GM19043 (cell line): ENCODE measurements at regions not wholly inside any gene's neighbourhood (a gene's known extent, or its start where the extent isn't known, plus 50 kb on each side); places are given as distances from the start of the nearest gene placed in this dataset.

Source experiments
- ATAC-seq: cut with Tn5 transposase; IDR thresholded peaks from one replicate; pipeline ENCODE4 v1.9.1; 2021; ENCODE audit warnings: low read depth; ENCODE audit not compliant: unreplicated experiment

GRCh38 chr6:2387445-2387844, 142.0 kb upstream of the GMDS start:
- no peak for ATAC-seq

GRCh38 chr6:2385471-2385983, 140.1 kb upstream of the GMDS start:
- no peak for ATAC-seq

- ATAC-seq = no peak
These were observed 139.1 kb upstream of the GMDS start for GRCh38 chr6:2384528-2384927.

GRCh38 chr6:2381872-2382661, 136.7 kb upstream of the GMDS start:
- no peak for ATAC-seq

DNA sequence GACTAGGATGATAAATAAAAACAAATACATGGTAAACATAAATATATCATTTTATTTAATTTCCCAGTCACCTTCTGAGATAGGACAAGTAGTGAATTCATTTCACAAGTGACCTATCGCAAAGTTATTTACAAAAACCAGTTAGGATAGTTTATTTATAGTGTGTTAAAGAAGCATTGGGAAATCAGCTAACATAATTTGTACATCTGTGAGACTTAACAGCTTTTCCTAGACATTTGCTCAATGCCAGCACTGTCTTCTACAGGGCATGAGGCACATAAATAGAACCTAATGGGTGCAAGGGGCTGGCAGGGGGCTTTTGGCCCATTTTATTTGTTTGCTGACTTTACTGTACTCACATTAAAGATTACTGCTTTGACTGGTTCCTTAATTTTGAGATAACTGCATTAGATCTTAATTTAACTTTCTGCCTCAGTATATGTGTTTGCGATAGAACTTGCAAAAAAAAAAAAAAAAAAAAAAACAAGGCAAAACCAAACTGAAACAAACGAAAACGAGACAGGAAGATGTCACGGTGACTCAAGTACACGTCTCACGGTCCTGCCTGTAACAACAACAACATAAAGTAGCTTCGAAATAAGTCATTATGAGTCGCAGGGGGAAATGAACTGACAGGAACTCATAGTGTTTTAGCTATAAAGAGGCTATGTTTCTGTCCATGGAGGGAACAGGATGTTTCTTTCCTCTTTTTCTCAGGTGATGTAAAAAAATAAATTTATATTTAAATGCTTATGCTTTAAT, 133.7 kb upstream of the GMDS start:
- no peak for ATAC-seq

DNA sequence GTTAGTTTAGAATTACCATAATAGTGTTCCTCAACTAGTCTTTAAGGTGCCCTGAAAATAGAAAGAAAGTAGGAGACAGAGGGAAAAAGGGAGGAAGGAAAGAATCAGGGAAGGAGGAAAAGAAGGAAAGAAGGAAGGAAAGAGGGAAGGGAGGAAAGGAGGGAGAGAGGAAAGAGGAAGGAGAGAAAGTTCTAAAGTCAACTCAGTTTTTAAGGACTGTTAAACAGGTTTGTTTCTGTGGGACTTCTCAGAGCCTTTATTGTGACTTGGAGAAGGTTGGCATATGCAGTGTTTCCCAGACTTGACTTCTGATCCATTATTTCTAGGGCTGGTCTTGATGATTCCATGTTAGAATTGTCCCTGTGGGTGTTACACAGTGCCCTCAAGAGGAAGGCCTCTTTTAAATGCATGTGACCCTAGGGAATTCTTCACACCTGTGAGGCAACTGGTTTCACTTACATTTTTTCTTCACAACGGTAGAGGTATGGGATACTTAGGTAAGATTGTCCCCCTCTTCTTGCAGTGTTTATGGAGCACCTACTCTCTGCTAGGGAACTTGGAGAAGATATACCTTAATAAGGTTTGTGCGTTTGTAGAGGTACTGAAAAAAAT, 132.7 kb upstream of the GMDS start:
- no peak for ATAC-seq

- ATAC-seq = no peak
These were observed 131.3 kb upstream of the GMDS start for GRCh38 chr6:2376429-2377355.

GRCh38 chr6:2375443-2375842, 130.0 kb upstream of the GMDS start:
- ATAC-seq = no peak

GRCh38 chr6:2369606-2370005, 124.2 kb upstream of the GMDS start:
- ATAC-seq = no peak

- no peak for ATAC-seq
These were observed 117.8 kb upstream of the GMDS start for GRCh38 chr6:2363211-2363610.

- no peak for ATAC-seq
These were observed 115.8 kb upstream of the GMDS start for GRCh38 chr6:2361195-2361594.

- ATAC-seq = no peak
These were observed 115.3 kb upstream of the GMDS start for GRCh38 chr6:2360716-2361115.

DNA sequence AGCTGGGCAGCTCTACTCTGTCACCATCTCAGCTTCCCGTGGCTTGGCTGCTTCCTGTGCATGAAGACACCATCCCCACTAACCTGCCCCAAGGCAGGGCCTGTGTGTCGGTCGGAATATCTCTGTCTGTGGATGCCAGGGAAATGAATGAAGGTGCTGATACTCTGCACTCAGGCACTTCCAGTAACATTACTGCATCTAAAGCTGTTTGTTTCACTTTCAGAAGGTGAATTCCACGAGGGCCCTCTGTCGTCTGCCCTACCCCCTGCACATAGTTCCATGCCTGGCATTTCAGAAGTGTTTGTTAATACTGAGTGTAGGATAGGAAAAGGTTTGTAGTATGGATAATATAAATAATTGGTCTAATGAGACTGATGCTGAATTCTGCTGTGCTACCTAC, 114.7 kb upstream of the GMDS start:
- no peak for ATAC-seq

- ATAC-seq = no peak
These were observed 109.7 kb upstream of the GMDS start for GRCh38 chr6:2355150-2355549.

- ATAC-seq = no peak
These were observed 108.7 kb upstream of the GMDS start for GRCh38 chr6:2354138-2354491.

GRCh38 chr6:2353412-2354137, 108.2 kb upstream of the GMDS start:
- ATAC-seq = no peak

DNA sequence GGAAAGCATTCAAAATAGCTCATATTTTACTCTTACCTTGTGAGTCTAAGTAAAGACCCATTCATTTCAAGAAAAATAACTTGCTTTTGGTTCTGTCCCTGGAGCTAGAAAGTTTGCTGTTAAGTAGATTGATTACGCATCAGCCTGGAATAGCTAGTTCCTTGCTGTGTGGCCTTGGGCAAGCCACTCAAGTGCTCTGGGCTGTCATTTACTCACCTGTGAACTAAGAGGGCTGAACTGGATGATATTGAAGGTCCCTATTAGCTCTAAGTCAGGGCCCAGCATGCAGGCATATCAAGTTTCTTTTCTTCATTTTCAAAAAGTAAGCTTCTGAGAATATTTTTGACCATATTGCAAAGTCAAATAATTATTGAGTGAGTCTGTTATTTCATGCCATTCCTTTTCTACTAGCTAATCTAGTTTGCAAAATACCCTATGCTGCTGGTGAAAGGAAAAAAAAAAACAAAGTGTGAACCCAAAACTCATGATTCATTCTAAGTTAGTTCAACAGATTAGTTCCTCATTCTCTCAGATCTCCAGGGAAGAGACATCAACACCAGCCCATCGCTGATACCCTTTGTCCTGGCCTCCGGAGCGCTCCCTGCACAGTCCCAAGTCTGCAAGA, 106.5 kb upstream of the GMDS start:
- ATAC-seq = no peak

- no peak for ATAC-seq
These were observed 105.7 kb upstream of the GMDS start for GRCh38 chr6:2351090-2351489.

GRCh38 chr6:2346078-2346477, 100.7 kb upstream of the GMDS start:
- no peak for ATAC-seq
